ENCODE measurements at regions not wholly inside any gene's neighbourhood (a gene's known extent, or its start where the extent isn't known, plus 50 kb on each side); places are given as distances from the start of the nearest gene placed in this dataset.

DNA sequence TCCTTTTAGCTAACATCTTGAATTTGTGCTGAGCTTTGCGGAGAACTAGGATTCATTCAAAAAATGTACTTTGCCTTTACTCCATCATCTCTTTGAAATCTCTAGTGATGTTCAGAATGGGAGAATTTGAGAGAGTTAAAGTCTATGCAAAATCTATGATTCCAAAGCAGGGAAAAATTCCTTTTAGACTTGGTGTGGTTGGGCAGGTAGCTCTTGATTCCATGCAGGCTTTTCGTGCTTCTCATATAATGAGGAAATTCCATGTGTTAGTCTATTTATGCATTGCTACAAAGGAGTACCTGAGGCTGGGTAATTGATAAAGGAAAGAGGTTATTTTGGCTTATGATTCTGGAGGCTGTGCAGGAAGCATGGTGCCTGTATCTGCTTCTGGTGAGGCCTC is 258.9 kb upstream of the EPHA4 start:
- TF ChIP-seq ZNF589 (CRISPR knock-in tag; IDR thresholded peaks at IDR 0.05; ENCODE audit: low read depth) (no peak), ZFP36 (IDR thresholded peaks at IDR 0.05; ENCODE audit: low read depth, low read length, partially characterized antibody) (no peak), POLR2A (conservative IDR thresholded peaks at IDR 0.05) (no peak), BRCA1 (IDR thresholded peaks at IDR 0.05) (no peak), BRCA1 (CRISPR knock-in tag; IDR thresholded peaks at IDR 0.05) (no peak), POLR2AphosphoS2 (IDR thresholded peaks at IDR 0.05; ENCODE audit: low read length) (no peak), ZFP1 (CRISPR knock-in tag; IDR thresholded peaks at IDR 0.05) (no peak), ZNF41 (CRISPR knock-in tag; conservative IDR thresholded peaks at IDR 0.05) (no peak), ZNF707 (CRISPR knock-in tag; conservative IDR thresholded peaks at IDR 0.05) (no peak), GTF2F1 (IDR thresholded peaks at IDR 0.05; ENCODE audit: low read depth, low read length) (no peak), KAT7 (CRISPR knock-in tag; IDR thresholded peaks at IDR 0.05; ENCODE audit: borderline replicate concordance) (no peak), TAF7 (tag; IDR thresholded peaks at IDR 0.05) (no peak)
- TF ChIP-seq, protein P1, sequence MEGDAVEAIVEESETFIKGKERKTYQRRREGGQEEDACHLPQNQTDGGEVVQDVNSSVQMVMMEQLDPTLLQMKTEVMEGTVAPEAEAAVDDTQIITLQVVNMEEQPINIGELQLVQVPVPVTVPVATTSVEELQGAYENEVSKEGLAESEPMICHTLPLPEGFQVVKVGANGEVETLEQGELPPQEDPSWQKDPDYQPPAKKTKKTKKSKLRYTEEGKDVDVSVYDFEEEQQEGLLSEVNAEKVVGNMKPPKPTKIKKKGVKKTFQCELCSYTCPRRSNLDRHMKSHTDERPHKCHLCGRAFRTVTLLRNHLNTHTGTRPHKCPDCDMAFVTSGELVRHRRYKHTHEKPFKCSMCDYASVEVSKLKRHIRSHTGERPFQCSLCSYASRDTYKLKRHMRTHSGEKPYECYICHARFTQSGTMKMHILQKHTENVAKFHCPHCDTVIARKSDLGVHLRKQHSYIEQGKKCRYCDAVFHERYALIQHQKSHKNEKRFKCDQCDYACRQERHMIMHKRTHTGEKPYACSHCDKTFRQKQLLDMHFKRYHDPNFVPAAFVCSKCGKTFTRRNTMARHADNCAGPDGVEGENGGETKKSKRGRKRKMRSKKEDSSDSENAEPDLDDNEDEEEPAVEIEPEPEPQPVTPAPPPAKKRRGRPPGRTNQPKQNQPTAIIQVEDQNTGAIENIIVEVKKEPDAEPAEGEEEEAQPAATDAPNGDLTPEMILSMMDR (IDR thresholded peaks at IDR 0.05 in 2 of 3, conservative IDR thresholded peaks at IDR 0.05 in 1 of 3; ENCODE audit: insufficient read depth in 2 of 3, low read depth in 1 of 3, low read length in 3 of 3) = no peak
- TF ChIP-seq, protein P2, sequence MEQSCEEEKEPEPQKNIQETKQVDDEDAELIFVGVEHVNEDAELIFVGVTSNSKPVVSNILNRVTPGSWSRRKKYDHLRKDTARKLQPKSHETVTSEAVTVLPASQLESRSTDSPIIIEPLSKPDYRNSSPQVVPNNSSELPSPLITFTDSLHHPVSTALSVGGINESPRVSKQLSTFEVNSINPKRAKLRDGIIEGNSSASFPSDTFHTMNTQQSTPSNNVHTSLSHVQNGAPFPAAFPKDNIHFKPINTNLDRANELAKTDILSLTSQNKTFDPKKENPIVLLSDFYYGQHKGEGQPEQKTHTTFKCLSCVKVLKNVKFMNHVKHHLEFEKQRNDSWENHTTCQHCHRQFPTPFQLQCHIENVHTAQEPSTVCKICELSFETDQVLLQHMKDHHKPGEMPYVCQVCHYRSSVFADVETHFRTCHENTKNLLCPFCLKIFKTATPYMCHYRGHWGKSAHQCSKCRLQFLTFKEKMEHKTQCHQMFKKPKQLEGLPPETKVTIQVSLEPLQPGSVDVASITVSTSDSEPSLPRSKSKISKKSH (CRISPR knock-in tag; IDR thresholded peaks at IDR 0.05) = no peak

Measured in K562 (cell line).